Left lung (tissue), 4 donors: ENCODE measurements at regions not wholly inside any gene's neighbourhood (a gene's known extent, or its start where the extent isn't known, plus 50 kb on each side); places are given as distances from the start of the nearest gene placed in this dataset.
"Not testable (repeated sequence)": the region's sequence is repeated elsewhere in the genome, so short reads cannot be mapped to it uniquely, and the experiment has no call there.

Experiments used
- ATAC-seq: fragments of 200-7000 bp; cut with Tn5 transposase; one replicate; pipeline ENCODE4 v1.9.1; 2020; ENCODE audit warnings: moderate library complexity
- DNase-seq, 4 donors: peaks; one replicate each; pipeline ENCODE4 v3.0.0-alpha.2; 2013 to 2020
- H3K27ac ChIP-seq, 2 donors: fragments of 200-600 bp; sonication (generic) in 1 of 2; one replicate each; pipeline versions ENCODE4 v1.5.0 to v1.8.0; 2020 to 2021
- H3K27me3 ChIP-seq, 2 donors: fragments of 200-600 bp; sonication (generic) in 1 of 2; one replicate each; pipeline versions ENCODE4 v1.5.0 to v1.8.0; 2020 to 2021
- H3K36me3 ChIP-seq, 2 donors: fragments of 200-600 bp; sonication (generic) in 1 of 2; one replicate each; pipeline versions ENCODE4 v1.5.0 to v1.8.0; 2020 to 2021
- H3K4me1 ChIP-seq, 2 donors: fragments of 200-600 bp; one replicate each; pipeline ENCODE4 v1.8.0; 2021
- H3K4me3 ChIP-seq, 2 donors: fragments of 200-600 bp; sonication (generic) in 1 of 2; one replicate each; pipeline versions ENCODE4 v1.5.0 to v1.8.0; 2020 to 2021; ENCODE audit warnings: mild to moderate bottlenecking in 1 of 2
- H3K9me3 ChIP-seq, 2 donors: fragments of 200-600 bp; sonication (generic) in 1 of 2; one replicate each; pipeline versions ENCODE4 v1.5.0 to v1.8.0; 2020 to 2021
- intact Hi-C, 2 donors: fragments of 100-400 bp; cut with DNase I; formaldehyde crosslinking; loops; one replicate each; pipeline versions ENCODE4 v1.11.2 to v1.14.2; 2022
- TF ChIP-seq, protein P1 (sequence below), 2 donors: fragments of 200-600 bp; sonication (generic) in 1 of 2; IDR thresholded peaks; one replicate each; pipeline versions ENCODE4 v1.5.0 to v1.8.0; 2021; ENCODE audit warnings: antibody characterized with exemption in 2 of 2
- donor health status: DM: no; HTN: yes; CAD: no.
- donor health status: DM: no; HTN: no; CAD: no.

- ATAC-seq (no peak), DNase-seq (no peak)
- intact Hi-C loops, result no loop called here
- H3K27me3 ChIP-seq, result no peaks in the 10 kb centered on the region
- no peaks in the 10 kb centered on the region for H3K36me3 ChIP-seq
- no peak overlapping the region for H3K4me3 ChIP-seq
- H3K27ac ChIP-seq, result no peak overlapping the region
- peaks cover 0 to 14% of the 10 kb centered on the region in 2 donors for H3K9me3 ChIP-seq
- TF ChIP-seq, protein P1, sequence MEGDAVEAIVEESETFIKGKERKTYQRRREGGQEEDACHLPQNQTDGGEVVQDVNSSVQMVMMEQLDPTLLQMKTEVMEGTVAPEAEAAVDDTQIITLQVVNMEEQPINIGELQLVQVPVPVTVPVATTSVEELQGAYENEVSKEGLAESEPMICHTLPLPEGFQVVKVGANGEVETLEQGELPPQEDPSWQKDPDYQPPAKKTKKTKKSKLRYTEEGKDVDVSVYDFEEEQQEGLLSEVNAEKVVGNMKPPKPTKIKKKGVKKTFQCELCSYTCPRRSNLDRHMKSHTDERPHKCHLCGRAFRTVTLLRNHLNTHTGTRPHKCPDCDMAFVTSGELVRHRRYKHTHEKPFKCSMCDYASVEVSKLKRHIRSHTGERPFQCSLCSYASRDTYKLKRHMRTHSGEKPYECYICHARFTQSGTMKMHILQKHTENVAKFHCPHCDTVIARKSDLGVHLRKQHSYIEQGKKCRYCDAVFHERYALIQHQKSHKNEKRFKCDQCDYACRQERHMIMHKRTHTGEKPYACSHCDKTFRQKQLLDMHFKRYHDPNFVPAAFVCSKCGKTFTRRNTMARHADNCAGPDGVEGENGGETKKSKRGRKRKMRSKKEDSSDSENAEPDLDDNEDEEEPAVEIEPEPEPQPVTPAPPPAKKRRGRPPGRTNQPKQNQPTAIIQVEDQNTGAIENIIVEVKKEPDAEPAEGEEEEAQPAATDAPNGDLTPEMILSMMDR (IDR thresholded peaks at IDR 0.05), result no peak
- H3K4me1 ChIP-seq, result no peaks in the 10 kb centered on the region
Observed at GRCh38 chr2:154577390-154577789, 121.1 kb upstream of the KCNJ3 start.

DNA sequence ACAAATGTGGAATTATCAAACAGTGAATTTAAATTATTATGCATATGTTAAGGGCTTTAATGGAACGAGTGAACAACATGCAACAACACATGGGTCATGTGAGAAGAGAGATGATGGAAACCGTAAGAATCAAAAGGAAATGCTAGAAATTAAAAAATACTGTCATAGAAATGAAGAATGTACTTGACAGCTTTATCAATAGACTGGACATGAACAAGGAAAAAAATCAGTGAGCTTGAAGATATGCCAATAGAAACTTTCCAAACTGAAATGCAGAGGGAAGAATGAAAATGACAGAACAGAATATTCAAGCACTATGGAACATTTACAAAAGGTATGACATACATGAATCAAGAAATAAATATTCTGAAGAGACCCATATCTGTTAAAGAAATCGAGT, 117.7 kb upstream of the KCNJ3 start:
- H3K9me3 ChIP-seq, result peaks cover 0 to 20% of the 10 kb centered on the region in 2 donors
- H3K36me3 ChIP-seq, result no peaks in the 10 kb centered on the region
- intact Hi-C loops, result no loop called here
- DNase-seq, result no peak
- H3K4me1 ChIP-seq, result no peaks in the 10 kb centered on the region
- no peak overlapping the region for H3K27ac ChIP-seq
- TF ChIP-seq, protein P1 (IDR thresholded peaks at IDR 0.05), result no peak
- H3K4me3 ChIP-seq, result no peak overlapping the region
- no peaks in the 10 kb centered on the region for H3K27me3 ChIP-seq
- ATAC-seq, result no peak

GRCh38 chr2:154582694-154583093, 115.8 kb upstream of the KCNJ3 start:
- H3K27me3 ChIP-seq, H3K4me1 ChIP-seq, H3K27ac ChIP-seq, DNase-seq, ATAC-seq, intact Hi-C loops, H3K4me3 ChIP-seq, H3K36me3 ChIP-seq: not testable (repeated sequence)
- peaks cover 0 to 20% of the 10 kb centered on the region in 2 donors for H3K9me3 ChIP-seq

DNA sequence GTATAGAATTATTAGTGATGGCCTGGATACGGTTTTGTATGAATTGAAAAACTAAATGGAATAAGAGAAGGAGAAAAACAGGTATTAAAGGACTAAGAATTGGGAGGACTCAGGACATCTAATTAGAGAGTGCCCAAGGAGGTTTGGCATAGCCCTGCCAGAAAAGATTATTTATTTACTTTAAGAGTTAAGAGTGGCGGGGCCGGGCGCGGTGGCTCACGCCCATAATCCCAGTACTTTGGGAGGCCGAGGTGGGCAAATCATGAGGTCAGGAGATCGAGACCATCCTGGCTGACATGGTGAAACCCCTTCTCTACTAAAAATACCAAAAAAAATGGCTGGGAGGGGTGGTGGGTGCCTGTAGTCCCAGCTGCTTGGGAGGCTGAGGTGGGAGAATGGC, 115.2 kb upstream of the KCNJ3 start:
- H3K4me3 ChIP-seq, H3K27me3 ChIP-seq, ATAC-seq, intact Hi-C loops, H3K4me1 ChIP-seq, H3K27ac ChIP-seq, H3K36me3 ChIP-seq: not testable (repeated sequence)
- peaks cover 0 to 20% of the 10 kb centered on the region in 2 donors for H3K9me3 ChIP-seq
- peak in 1 of 4 donors; percentile 55 for DNase-seq

- Histone ChIP-seq H3K27me3 (no peaks in the 10 kb centered on the region), H3K4me3 (no peak overlapping the region), H3K27ac (no peak overlapping the region), H3K36me3 (no peaks in the 10 kb centered on the region), H3K4me1 (no peaks in the 10 kb centered on the region), H3K9me3 (peaks cover 0 to 6% of the 10 kb centered on the region in 2 donors)
- DNase-seq (no peak), ATAC-seq (no peak)
- intact Hi-C loops, result no loop called here
- TF ChIP-seq, protein P1 (IDR thresholded peaks at IDR 0.05), result no peak
Observed at GRCh38 chr2:154587739-154588138, 110.8 kb upstream of the KCNJ3 start.

GRCh38 chr2:154588838-154589237, 109.7 kb upstream of the KCNJ3 start:
- Histone ChIP-seq H3K9me3 (peaks cover 0 to 1% of the 10 kb centered on the region in 2 donors), H3K36me3 (no peaks in the 10 kb centered on the region), H3K4me3 (no peak overlapping the region), H3K27ac (no peak overlapping the region), H3K4me1 (no peaks in the 10 kb centered on the region), H3K27me3 (no peaks in the 10 kb centered on the region)
- no peak for DNase-seq
- no peak for ATAC-seq
- TF ChIP-seq, protein P1 (IDR thresholded peaks at IDR 0.05), result no peak
- intact Hi-C loops, result no loop called here
